A673 (cell line): ENCODE measurements at regions not wholly inside any gene's neighbourhood (a gene's known extent, or its start where the extent isn't known, plus 50 kb on each side); places are given as distances from the start of the nearest gene placed in this dataset.

ENCODE experiments used
- BruUV-seq: library from RNA; stranded (reverse); fragments of 400-500 nt; replicated peaks from 2 replicates; lab custom pipeline; 2021; lab: Mats Ljungman, UMichigan
- CTCF ChIA-PET: fragments of 300-600 bp; sonication (Branson Sonifier 250); formaldehyde crosslinking; loops from one replicate; lab custom pipeline; 2022; ENCODE audit warnings: antibody characterized with exemption; lab: Charles Lee
- POLR2A ChIA-PET: fragments of 300-600 bp; sonication (Branson Sonifier 250); formaldehyde crosslinking; loops from one replicate; lab custom pipeline; 2022; ENCODE audit warnings: antibody characterized with exemption; ENCODE audit not compliant: low non-redundant PET; lab: Charles Lee
- DNase-seq: peaks from one replicate; pipeline ENCODE4 v3.0.0-alpha.2; 2015; ENCODE audit warnings: low spot score
- H3K27ac ChIP-seq: fragments of 200-600 bp; sonication (generic); 2 replicates; pipeline ENCODE4 v1.5.1; 2016; ENCODE audit warnings: mixed run types, low read depth, mild to moderate bottlenecking, mixed read lengths, antibody characterized with exemption, low read length; ENCODE audit not compliant: poor library complexity, severe bottlenecking
- H3K27me3 ChIP-seq: fragments of 200-600 bp; sonication (generic); replicated peaks from 2 replicates; pipeline ENCODE4 v1.6.1; 2017; ENCODE audit warnings: mixed run types, low read depth, mild to moderate bottlenecking, mixed read lengths, antibody characterized with exemption, low read length; ENCODE audit not compliant: insufficient read depth, poor library complexity
- H3K36me3 ChIP-seq: fragments of 200-600 bp; sonication (generic); 2 replicates; pipeline ENCODE4 v1.6.1; 2016; ENCODE audit warnings: mixed run types, mild to moderate bottlenecking, mixed read lengths, antibody characterized with exemption, low read length; ENCODE audit not compliant: insufficient read depth, poor library complexity, severe bottlenecking
- H3K4me1 ChIP-seq: fragments of 200-600 bp; sonication (generic); 2 replicates; pipeline ENCODE4 v1.6.1; 2017; ENCODE audit warnings: mixed run types, mild to moderate bottlenecking, mixed read lengths, antibody characterized with exemption, low read length; ENCODE audit not compliant: insufficient read depth, poor library complexity, severe bottlenecking
- H3K4me3 ChIP-seq: fragments of 200-600 bp; sonication (generic); 2 replicates; pipeline ENCODE4 v1.5.1; 2016; ENCODE audit warnings: low read depth, mixed run types, mild to moderate bottlenecking, mixed read lengths, low read length; ENCODE audit not compliant: poor library complexity, severe bottlenecking
- H3K9me3 ChIP-seq: fragments of 200-600 bp; sonication (generic); 2 replicates; pipeline ENCODE4 v1.6.1; 2016; ENCODE audit warnings: mixed run types, low read depth, mild to moderate bottlenecking, mixed read lengths, antibody characterized with exemption, low read length; ENCODE audit not compliant: poor library complexity, severe bottlenecking
- CTCF ChIP-seq: fragments of 300-800, 200-600 bp; sonication (generic); conservative IDR thresholded peaks from 2 replicates; pipeline ENCODE4 v1.5.1; 2017; ENCODE audit warnings: low read depth, mild to moderate bottlenecking, antibody characterized with exemption, low read length, moderate library complexity, mixed read lengths
- EZH2 ChIP-seq: fragments of 200-600 bp; sonication (generic); IDR thresholded peaks from 2 replicates; pipeline ENCODE4 v1.6.1; 2017; ENCODE audit warnings: borderline replicate concordance, low read depth, mild to moderate bottlenecking, mixed read lengths, antibody characterized with exemption, low read length; ENCODE audit not compliant: poor library complexity, severe bottlenecking
- intact Hi-C: fragments of 100-400 bp; cut with micrococcal nuclease; formaldehyde crosslinking; loops from one replicate; pipeline ENCODE4 v1.10.0; 2022; ENCODE audit not compliant: unreplicated experiment

- no TSS peak for BruUV-seq
- no peaks in the 10 kb centered on the region for H3K9me3 ChIP-seq
- H3K27ac ChIP-seq, result no peak overlapping the region
- H3K36me3 ChIP-seq, result no peaks in the 10 kb centered on the region
- no peaks in the 10 kb centered on the region for H3K4me1 ChIP-seq
- ChIA-PET CTCF (no interaction called here), POLR2A (no interaction called here)
- H3K4me3 ChIP-seq, result no peak overlapping the region
- no peak for DNase-seq
- TF ChIP-seq EZH2 (no peak), CTCF (no peak)
- H3K27me3 ChIP-seq, result no peaks in the 10 kb centered on the region
- intact Hi-C loops, result no loop called here
These were observed 266.4 kb upstream of the HES1 start for GRCh38 chr3:193869221-193870201.

GRCh38 chr3:193870376-193871219, 265.4 kb upstream of the HES1 start:
- Histone ChIP-seq H3K4me3 (no peak overlapping the region), H3K27me3 (no peaks in the 10 kb centered on the region), H3K27ac (no peak overlapping the region), H3K9me3 (no peaks in the 10 kb centered on the region), H3K4me1 (no peaks in the 10 kb centered on the region), H3K36me3 (no peaks in the 10 kb centered on the region)
- intact Hi-C loops, result no loop called here
- TF ChIP-seq EZH2 (no peak), CTCF (no peak)
- POLR2A ChIA-PET, result no interaction called here
- BruUV-seq, result no TSS peak
- DNase-seq, result no peak
- CTCF ChIA-PET, result no interaction called here

- CTCF ChIA-PET, result interaction anchor here (0.6 kb wide), 1 partner anchor 90 kb away, joined by 5 read pairs; no protein-coding TSS in a partner anchor
- H3K4me3 ChIP-seq, result no peak overlapping the region
- no TSS peak for BruUV-seq
- H3K36me3 ChIP-seq, result no peaks in the 10 kb centered on the region
- no peaks in the 10 kb centered on the region for H3K27me3 ChIP-seq
- DNase-seq, result no peak
- POLR2A ChIA-PET, result no interaction called here
- TF ChIP-seq CTCF (no peak), EZH2 (no peak)
- intact Hi-C loops, result no loop called here
- H3K4me1 ChIP-seq, result no peaks in the 10 kb centered on the region
- H3K9me3 ChIP-seq, result no peaks in the 10 kb centered on the region
- H3K27ac ChIP-seq, result no peak overlapping the region
These were observed 264.8 kb upstream of the HES1 start for GRCh38 chr3:193871220-193871485.
